ENCODE measurements at regions not wholly inside any gene's neighbourhood (a gene's known extent, or its start where the extent isn't known, plus 50 kb on each side); places are given as distances from the start of the nearest gene placed in this dataset.

GRCh38 chr12:3995306-3995705, 122.1 kb upstream of the PARP11 start:
- POLR2A ChIA-PET = no interaction called here
- H2AFZ ChIP-seq (ENCODE audit: low read length) = no peak overlapping the region
- BruUV-seq (replicated peaks) = no TSS peak
- no peak overlapping the region for H3K27ac ChIP-seq (ENCODE audit: extremely low read length, insufficient read depth, low read length)
- CTCF ChIA-PET (ENCODE audit: low intra/inter-chr PET ratio, low total read pairs) = interaction anchor here (0.7 to 5.9 kb wide), 4 partner anchors 39 to 281 kb away, joined by 3 to 85 read pairs (median 10); no protein-coding TSS in a partner anchor
- WGBS (ENCODE audit: low lambda C conversion rate) = 92% methylated on average over 2 of the region's 2 CpGs
- no peak for TF ChIP-seq GABPB1 (CRISPR knock-in tag; IDR thresholded peaks at IDR 0.05)
- no peak for TF ChIP-seq ZSCAN5A (CRISPR knock-in tag; IDR thresholded peaks at IDR 0.05; ENCODE audit: borderline replicate concordance)
- TF ChIP-seq SALL2 (CRISPR knock-in tag; IDR thresholded peaks at IDR 0.05) = no peak
- TF ChIP-seq FOSL1 (CRISPR knock-in tag; IDR thresholded peaks at IDR 0.05; ENCODE audit: borderline replicate concordance) = no peak
- no peak for TF ChIP-seq PBX2 (CRISPR knock-in tag; IDR thresholded peaks at IDR 0.05)
- H3K36me3 ChIP-seq (replicated peaks in 1 of 2; ENCODE audit: control insufficient read depth in 1 of 2, insufficient read depth in 2 of 2, low read length in 2 of 2) = no peaks in the 10 kb centered on the region
- no peaks in the 10 kb centered on the region for H3K27me3 ChIP-seq (ENCODE audit: control insufficient read depth in 1 of 2, insufficient read depth in 2 of 2, low read length in 2 of 2)
- H3K79me2 ChIP-seq (ENCODE audit: insufficient read depth, low read length) = no peaks in the 10 kb centered on the region
- H3K4me1 ChIP-seq (ENCODE audit: insufficient read depth, low read length) = peaks cover 72% of the 10 kb centered on the region
- no peak for DNase-seq (ENCODE audit: low spot score)
- H4K20me1 ChIP-seq (ENCODE audit: insufficient read depth, low read length) = no peaks in the 10 kb centered on the region
- intact Hi-C loops (cut with micrococcal nuclease; ENCODE audit: unreplicated experiment) = loop anchor here (1.0 to 5.0 kb wide), 3 partner anchors 33 to 282 kb away; no protein-coding TSS in a partner anchor
- no peak for FAIRE-seq
- H3K9ac ChIP-seq (ENCODE audit: insufficient read depth, low read depth, low read length) = no peak overlapping the region
- ATAC-seq = no peak
- H3K4me2 ChIP-seq (ENCODE audit: low read depth, low read length) = no peak overlapping the region
- H3K4me3 ChIP-seq (replicated peaks in 1 of 3; ENCODE audit: insufficient read depth in 1 of 3, low read depth in 2 of 3, low read length in 3 of 3) = no peak overlapping the region
- in situ Hi-C loops (cut with HindIII; ENCODE audit: extremely low pct_ligation_motif_present, low pct_unique_long_range_greater_than_20kb) = no loop called here
- H3K9me3 ChIP-seq (ENCODE audit: low read length) = no peaks in the 10 kb centered on the region

- Histone ChIP-seq H2AFZ (ENCODE audit: low read length) (no peak overlapping the region), H3K36me3 (replicated peaks in 1 of 2; ENCODE audit: control insufficient read depth in 1 of 2, insufficient read depth in 2 of 2, low read length in 2 of 2) (no peaks in the 10 kb centered on the region), H3K27ac (ENCODE audit: extremely low read length, insufficient read depth, low read length) (no peak overlapping the region), H3K27me3 (ENCODE audit: control insufficient read depth in 1 of 2, insufficient read depth in 2 of 2, low read length in 2 of 2) (no peaks in the 10 kb centered on the region), H3K9me3 (ENCODE audit: low read length) (no peaks in the 10 kb centered on the region), H3K4me1 (ENCODE audit: insufficient read depth, low read length) (peaks cover 64% of the 10 kb centered on the region), H3K9ac (ENCODE audit: insufficient read depth, low read depth, low read length) (no peak overlapping the region), H3K4me3 (replicated peaks in 1 of 3; ENCODE audit: insufficient read depth in 1 of 3, low read depth in 2 of 3, low read length in 3 of 3) (no peak overlapping the region), H3K79me2 (ENCODE audit: insufficient read depth, low read length) (no peaks in the 10 kb centered on the region), H4K20me1 (ENCODE audit: insufficient read depth, low read length) (no peaks in the 10 kb centered on the region), H3K4me2 (ENCODE audit: low read depth, low read length) (no peak overlapping the region)
- POLR2A ChIA-PET = no interaction called here
- CTCF ChIA-PET (ENCODE audit: low intra/inter-chr PET ratio, low total read pairs) = interaction anchor here (5.9 kb wide), 1 partner anchor 43 kb away, joined by 85 read pairs; no protein-coding TSS in a partner anchor
- 69% methylated on average over 3 of the region's 3 CpGs for WGBS (ENCODE audit: low lambda C conversion rate)
- in situ Hi-C loops (cut with HindIII; ENCODE audit: extremely low pct_ligation_motif_present, low pct_unique_long_range_greater_than_20kb) = loop anchor here (5.0 kb wide), 2 partner anchors 43 to 283 kb away; no protein-coding TSS in a partner anchor
- ATAC-seq = no peak
- intact Hi-C loops (cut with micrococcal nuclease; ENCODE audit: unreplicated experiment) = no loop called here
- no peak for FAIRE-seq
- no TSS peak for BruUV-seq (replicated peaks)
- TF ChIP-seq SIX1 (CRISPR knock-in tag; IDR thresholded peaks at IDR 0.05; ENCODE audit: borderline replicate concordance) (no peak), ZMYM4 (CRISPR knock-in tag; IDR thresholded peaks at IDR 0.05) (no peak)
- DNase-seq (ENCODE audit: low spot score) = no peak
Measured at GRCh38 chr12:3994500-3994899, 121.3 kb upstream of the PARP11 start.
